Gastroesophageal sphincter (tissue), 4 donors: ENCODE measurements at regions not wholly inside any gene's neighbourhood (a gene's known extent, or its start where the extent isn't known, plus 50 kb on each side); places are given as distances from the start of the nearest gene placed in this dataset.

ENCODE experiments used
- ATAC-seq: fragments of 150-250 bp; one replicate; pipeline ENCODE4 v1.9.1; 2016; ENCODE audit warnings: mild to moderate bottlenecking, moderate library complexity
- H3K27ac ChIP-seq, 4 donors: fragments of 200-600 bp; sonication (generic) in 3 of 4; 1 replicate in 3 of 4; 2 replicates in 1 of 4; pipeline ENCODE4 v1.5.1; 2016 to 2019
- H3K27me3 ChIP-seq: fragments of 200-600 bp; sonication (generic); one replicate; pipeline ENCODE4 v1.5.1; 2019
- H3K36me3 ChIP-seq, 2 donors: fragments of 200-600 bp; sonication (generic); one replicate each; pipeline ENCODE4 v1.5.1; 2019; ENCODE audit warnings: control low read depth in 1 of 2
- H3K4me1 ChIP-seq, 3 donors: fragments of 200-600 bp; sonication (generic); 1 replicate in 2 of 3; 2 replicates in 1 of 3; pipeline ENCODE4 v1.5.1; 2016 to 2019; ENCODE audit warnings: control low read depth in 2 of 3
- H3K4me3 ChIP-seq, 2 donors: fragments of 200-600 bp; sonication (generic); one replicate each; pipeline ENCODE4 v1.5.1; 2019; ENCODE audit warnings: mild to moderate bottlenecking in 1 of 2, moderate library complexity in 1 of 2
- H3K9me3 ChIP-seq, 3 donors: fragments of 200-600 bp; sonication (generic); one replicate each; pipeline ENCODE4 v1.5.1; 2017 to 2019; ENCODE audit warnings: control low read depth in 2 of 3
- CTCF ChIP-seq, 4 experiments: fragments of 200-600 bp in 2 of 4; fragments of 450-650 bp in 2 of 4; sonication (generic) in 1 of 4; IDR thresholded peaks; one replicate each; pipeline ENCODE4 v1.5.1; 2017 to 2019; ENCODE audit warnings: antibody characterized with exemption in 4 of 4, mild to moderate bottlenecking in 2 of 4, moderate library complexity in 2 of 4
- EP300 ChIP-seq: sonication (generic); formaldehyde crosslinking; IDR thresholded peaks from one replicate; pipeline ENCODE4 v1.6.1; 2017; ENCODE audit warnings: antibody characterized with exemption, mild to moderate bottlenecking
- POLR2A ChIP-seq, 2 donors: fragments of 450-650 bp; IDR thresholded peaks; one replicate each; pipeline ENCODE4 v1.6.1; 2017; ENCODE audit warnings: antibody characterized with exemption in 2 of 2, mild to moderate bottlenecking in 2 of 2, moderate library complexity in 1 of 2
- POLR2AphosphoS5 ChIP-seq: sonication (generic); formaldehyde crosslinking; IDR thresholded peaks from one replicate; pipeline ENCODE4 v1.6.1; 2017; ENCODE audit warnings: antibody characterized with exemption
- WGBS, 2 donors: methylation state at CpG; one replicate each; pipeline ENCODE4 v1.1.5; 2018; ENCODE audit warnings: low coverage in 1 of 2; 5-methylcytosine and 5-hydroxymethylcytosine counted together

GRCh38 chr7:81473236-81473635 lies 296.6 kb downstream of the HGF start:
- ATAC-seq = no peak
- WGBS, 2 donors = 72 to 100% methylated on average over 2 to 4 of the region's 6 CpGs

DNA sequence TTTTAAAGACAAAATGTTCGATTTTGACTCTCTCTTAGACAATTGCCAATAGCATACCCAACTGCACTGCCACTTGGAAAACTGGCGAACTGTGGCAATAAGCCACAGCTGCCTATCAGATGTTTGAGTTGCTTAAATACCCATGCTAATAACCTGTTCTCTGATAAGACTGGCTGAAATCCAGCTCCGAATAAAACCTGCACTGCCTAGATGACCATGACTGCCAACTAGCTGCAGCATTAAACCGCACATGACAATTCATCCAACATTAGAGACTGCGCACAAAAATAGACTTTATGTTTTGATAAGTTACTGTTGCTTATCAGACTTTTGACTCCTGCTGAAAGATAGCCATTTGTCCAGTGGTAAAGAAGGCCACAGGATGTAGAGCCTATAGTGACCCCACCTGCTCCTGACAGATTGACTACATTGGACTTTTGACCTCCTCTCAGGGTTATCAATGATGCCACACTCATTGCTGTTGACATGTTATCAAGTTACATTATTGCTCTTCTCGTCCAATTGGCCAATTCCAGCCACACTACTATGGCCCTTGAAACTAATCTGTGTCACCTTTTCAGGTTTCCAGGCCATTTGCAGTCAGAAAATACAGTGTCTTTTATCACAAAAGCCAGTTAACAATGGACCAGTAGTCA lies 299.0 kb downstream of the HGF start:
- TF ChIP-seq POLR2AphosphoS5 (no peak), POLR2A (IDR thresholded peaks at IDR 0.05) (no peak), CTCF (IDR thresholded peaks at IDR 0.05) (no peak), EP300 (no peak)
- peaks cover 0 to 8% (median 0%) of the 10 kb centered on the region in 3 donors for H3K4me1 ChIP-seq
- no peak overlapping the region for H3K27ac ChIP-seq
- ATAC-seq = no peak
- no peaks in the 10 kb centered on the region for H3K9me3 ChIP-seq
- 73 to 85% methylated on average over 5 to 6 of the region's 6 CpGs for WGBS, 2 donors
- no peak overlapping the region for H3K4me3 ChIP-seq
- H3K36me3 ChIP-seq = no peaks in the 10 kb centered on the region
- H3K27me3 ChIP-seq = no peaks in the 10 kb centered on the region

More at GRCh38 chr7:81473236-81473635, 296.6 kb downstream of the HGF start:
- H3K4me1 ChIP-seq = peaks cover 0 to 8% (median 0%) of the 10 kb centered on the region in 3 donors
- H3K9me3 ChIP-seq = no peaks in the 10 kb centered on the region
- H3K4me3 ChIP-seq = no peak overlapping the region
- no peaks in the 10 kb centered on the region for H3K27me3 ChIP-seq
- H3K27ac ChIP-seq = no peak overlapping the region
- TF ChIP-seq POLR2AphosphoS5 = no peak
- TF ChIP-seq POLR2A (IDR thresholded peaks at IDR 0.05) = no peak
- TF ChIP-seq EP300 = no peak
- no peak for TF ChIP-seq CTCF (IDR thresholded peaks at IDR 0.05)
- H3K36me3 ChIP-seq = no peaks in the 10 kb centered on the region

GRCh38 chr7:81469869-81470723 lies 299.8 kb downstream of the HGF start:
- no peaks in the 10 kb centered on the region for H3K36me3 ChIP-seq
- TF ChIP-seq CTCF (IDR thresholded peaks at IDR 0.05) = peak; percentile 49 to 75 (median 65)
- no peak for TF ChIP-seq POLR2A (IDR thresholded peaks at IDR 0.05)
- no peak overlapping the region for H3K4me3 ChIP-seq
- 30 to 40% methylated on average over 8 to 9 of the region's 9 CpGs for whole genome bisulfite sequencing, 2 donors
- H3K4me1 ChIP-seq = peaks cover 0 to 8% (median 0%) of the 10 kb centered on the region in 3 donors
- H3K9me3 ChIP-seq = no peaks in the 10 kb centered on the region
- ATAC-seq = peak; percentile 53
- H3K27ac ChIP-seq = no peak overlapping the region
- no peaks in the 10 kb centered on the region for H3K27me3 ChIP-seq

GRCh38 chr7:81469153-81469868 lies 300.5 kb downstream of the HGF start:
- TF ChIP-seq CTCF (IDR thresholded peaks at IDR 0.05) = no peak
- TF ChIP-seq POLR2AphosphoS5 = no peak
- TF ChIP-seq EP300 = no peak
- TF ChIP-seq POLR2A (IDR thresholded peaks at IDR 0.05) = no peak
- Histone ChIP-seq H3K36me3 (no peaks in the 10 kb centered on the region), H3K27me3 (no peaks in the 10 kb centered on the region), H3K9me3 (no peaks in the 10 kb centered on the region), H3K4me3 (no peak overlapping the region), H3K4me1 (peaks cover 0 to 8% (median 0%) of the 10 kb centered on the region in 3 donors), H3K27ac (no peak overlapping the region)
- ATAC-seq = no peak
- WGBS, 2 donors = 47 to 70% methylated on average over 2 of the region's 2 CpGs
